GM21526 (cell line): ENCODE measurements at regions not wholly inside any gene's neighbourhood (a gene's known extent, or its start where the extent isn't known, plus 50 kb on each side); places are given as distances from the start of the nearest gene placed in this dataset.

Experiments
- ATAC-seq: cut with Tn5 transposase; IDR thresholded peaks from one replicate; pipeline ENCODE4 v1.9.1; 2021; ENCODE audit warnings: moderate library complexity; ENCODE audit not compliant: unreplicated experiment, low FRiP score

- no peak for ATAC-seq
Measured at GRCh38 chr2:217267758-217268157, 407.9 kb upstream of the TNP1 start.

GRCh38 chr2:217263756-217264155 is 403.9 kb upstream of the TNP1 start:
- no peak for ATAC-seq

- no peak for ATAC-seq
Measured at GRCh38 chr2:217262911-217263310, 403.0 kb upstream of the TNP1 start.

GRCh38 chr2:217261452-217261851 is 401.6 kb upstream of the TNP1 start:
- no peak for ATAC-seq

- ATAC-seq: no peak
Measured at GRCh38 chr2:217260441-217261115, 400.7 kb upstream of the TNP1 start.

- ATAC-seq: no peak
Measured at GRCh38 chr2:217258170-217258569, 398.3 kb upstream of the TNP1 start.

- ATAC-seq: no peak
Measured at GRCh38 chr2:217256251-217256650, 396.4 kb upstream of the TNP1 start.

GRCh38 chr2:217254111-217254510 is 394.2 kb upstream of the TNP1 start:
- no peak for ATAC-seq

- ATAC-seq: no peak
Measured at GRCh38 chr2:217252181-217252580, 392.3 kb upstream of the TNP1 start.

- no peak for ATAC-seq
Measured at GRCh38 chr2:217250013-217250524, 390.2 kb upstream of the TNP1 start.

GRCh38 chr2:217249121-217250012 is 389.5 kb upstream of the TNP1 start:
- ATAC-seq: no peak

GRCh38 chr2:217248312-217248935 is 388.6 kb upstream of the TNP1 start:
- peak; percentile 97 for ATAC-seq

GRCh38 chr2:217247476-217247875 is 387.6 kb upstream of the TNP1 start:
- ATAC-seq: no peak

- ATAC-seq: no peak
Measured at GRCh38 chr2:217246108-217246507, 386.2 kb upstream of the TNP1 start.

GRCh38 chr2:217244815-217245214 is 385.0 kb upstream of the TNP1 start:
- ATAC-seq: no peak

- ATAC-seq: no peak
Measured at GRCh38 chr2:217242947-217243346, 383.1 kb upstream of the TNP1 start.

GRCh38 chr2:217231724-217232123 is 371.9 kb upstream of the TNP1 start:
- ATAC-seq: no peak

- ATAC-seq: no peak
Measured at GRCh38 chr2:217231212-217231611, 371.3 kb upstream of the TNP1 start.

- no peak for ATAC-seq
Measured at GRCh38 chr2:217228732-217229131, 368.9 kb upstream of the TNP1 start.

GRCh38 chr2:217227794-217228193 is 367.9 kb upstream of the TNP1 start:
- ATAC-seq: no peak

- ATAC-seq: no peak
Measured at GRCh38 chr2:217225596-217225995, 365.7 kb upstream of the TNP1 start.
